K562 (cell line): ENCODE measurements at regions not wholly inside any gene's neighbourhood (a gene's known extent, or its start where the extent isn't known, plus 50 kb on each side); places are given as distances from the start of the nearest gene placed in this dataset.

Experiments used
- ATAC-seq: fragments of 200-7000 bp; cut with Tn5 transposase; 3 replicates; pipeline ENCODE4 v1.9.1; 2020; ENCODE audit warnings: moderate library complexity
- BruUV-seq: library from RNA; stranded (reverse); fragments of 400-500 nt; replicated peaks from 2 replicates; lab custom pipeline; 2021; lab: Mats Ljungman, UMichigan
- CTCF ChIA-PET: fragments of 300-600 bp; formaldehyde crosslinking; extraction: SDS; loops from one replicate; lab custom pipeline; 2021; ENCODE audit warnings: low intra/inter-chr PET ratio; lab: Yijun Ruan, JAX
- POLR2A ChIA-PET: fragments of 300-600, 350-650 bp; sonication (Branson Sonifier 250); formaldehyde crosslinking; extraction: SDS; loops from one replicate; lab custom pipeline; 2021; ENCODE audit warnings: antibody characterized with exemption, inconsistent platforms; lab: Yijun Ruan, JAX
- DNase-seq, 4 experiments: peaks; one replicate each; pipeline versions ENCODE4 v3.0.0 to v3.0.0-alpha.2; 2011 to 2018; ENCODE audit warnings: low spot score in 3 of 4, mixed read lengths in 3 of 4; ENCODE audit errors: extremely low read depth in 1 of 4
- FAIRE-seq: peaks from 2 replicates; lab custom pipeline; 2011; peaks lifted over from hg19 to GRCh38; lab: Jason Lieb, UNC
- H2AFZ ChIP-seq: 2 replicates; pipeline ENCODE4 v1.6.0; 2011; ENCODE audit warnings: low read depth, low read length, control low read depth, inconsistent platforms
- H3K27ac ChIP-seq: fragments of 200-600 bp; 3 replicates; pipeline ENCODE4 v1.8.0; 2011; ENCODE audit warnings: low read depth, mild to moderate bottlenecking, control low read depth, inconsistent platforms, low read length, moderate library complexity, mixed read lengths; ENCODE audit errors: extremely low read depth
- H3K27me3 ChIP-seq, 2 experiments: fragments of 300-600 bp in 1 of 2; 2 replicates in 1 of 2; 3 replicates in 1 of 2; pipeline versions ENCODE4 v1.6.0 to v1.8.0; 2011; ENCODE audit warnings: inconsistent platforms in 2 of 2, low read length in 2 of 2, mild to moderate bottlenecking in 1 of 2, mixed read lengths in 1 of 2, moderate library complexity in 1 of 2; ENCODE audit not compliant: control insufficient read depth in 2 of 2, insufficient read depth in 2 of 2
- H3K36me3 ChIP-seq: fragments of 300-600 bp; 3 replicates; pipeline ENCODE4 v1.8.0; 2011; ENCODE audit warnings: mild to moderate bottlenecking, low read length, inconsistent platforms; ENCODE audit not compliant: control insufficient read depth, insufficient read depth
- H3K4me1 ChIP-seq, 2 experiments: fragments of 200-600 bp in 1 of 2; replicated peaks in 1 of 2; 2 replicates in 1 of 2; 3 replicates in 1 of 2; pipeline versions ENCODE4 v1.5.1 to v1.8.0; 2011; ENCODE audit warnings: inconsistent platforms in 2 of 2, low read length in 2 of 2, mild to moderate bottlenecking in 1 of 2, mixed read lengths in 1 of 2, moderate library complexity in 1 of 2; ENCODE audit not compliant: control insufficient read depth in 2 of 2, insufficient read depth in 2 of 2
- H3K4me2 ChIP-seq: 2 replicates; pipeline ENCODE4 v1.6.1; 2011; ENCODE audit warnings: low read length, control low read depth, inconsistent platforms, mixed read lengths; ENCODE audit not compliant: insufficient read depth
- H3K4me3 ChIP-seq: fragments of 200-600 bp; sonication (generic), shearing (Covaris generic); 2 replicates; pipeline ENCODE4 v1.5.1; 2016; ENCODE audit warnings: control low read depth, inconsistent platforms
- H3K79me2 ChIP-seq: fragments of 200-600 bp; 3 replicates; pipeline ENCODE4 v1.8.0; 2011; ENCODE audit warnings: low read length, inconsistent platforms; ENCODE audit not compliant: control insufficient read depth, insufficient read depth
- H3K9ac ChIP-seq, 2 experiments: 2 replicates each; pipeline versions ENCODE4 v1.6.0 to v1.6.1; 2011; ENCODE audit warnings: low read depth in 2 of 2, low read length in 2 of 2, control low read depth in 1 of 2, inconsistent platforms in 1 of 2, mild to moderate bottlenecking in 1 of 2, mixed read lengths in 1 of 2; ENCODE audit not compliant: insufficient read depth in 1 of 2
- H3K9me1 ChIP-seq: one replicate; pipeline ENCODE4 v1.6.0; 2011; ENCODE audit warnings: inconsistent platforms, mild to moderate bottlenecking, low read length, moderate library complexity; ENCODE audit not compliant: control insufficient read depth, insufficient read depth
- H3K9me3 ChIP-seq: replicated peaks from 2 replicates; pipeline ENCODE4 v1.5.1; 2011; ENCODE audit warnings: low read depth, low read length, inconsistent platforms; ENCODE audit not compliant: control insufficient read depth, insufficient read depth
- H4K20me1 ChIP-seq: replicated peaks from 2 replicates; pipeline ENCODE4 v1.6.1; 2011; ENCODE audit warnings: low read length, inconsistent platforms, mixed read lengths; ENCODE audit not compliant: control insufficient read depth, insufficient read depth
- CEBPG ChIP-seq, 3 experiments: fragments of 200-800 bp in 1 of 3; sonication (Bioruptor generic) in 1 of 3; sonication (generic) in 1 of 3; formaldehyde crosslinking in 1 of 3; IDR thresholded peaks in 2 of 3; conservative IDR thresholded peaks in 1 of 3; 2 replicates each; pipeline versions ENCODE4 v1.6.1 to v1.8.0; 2016 to 2022; ENCODE audit warnings: missing compliant biosample characterization in 2 of 3, missing genetic modification characterization in 2 of 3, mild to moderate bottlenecking in 1 of 3, missing genetic modification reagents in 1 of 3
- REST ChIP-seq, 2 experiments: fragments of 450-650 bp; formaldehyde crosslinking in 1 of 2; IDR thresholded peaks; 2 replicates each; pipeline versions ENCODE4 v1.4.0 to v1.6.1; 2014 to 2020; ENCODE audit warnings: mild to moderate bottlenecking in 2 of 2, borderline replicate concordance in 1 of 2, low read depth in 1 of 2
- ZNF384 ChIP-seq: IDR thresholded peaks from 2 replicates; pipeline ENCODE4 v1.6.1; 2012; ENCODE audit warnings: low read depth, low read length, improper control_type of control experiment
- WGBS: fragments of 100-300 bp; shearing (Covaris generic); methylation state at CpG from one replicate; pipeline ENCODE4 v1.1.6; 2016; ENCODE audit warnings: low coverage, mixed read lengths; ENCODE audit not compliant: insufficient coverage; ENCODE audit errors: missing lambda C conversion rate; 5-methylcytosine and 5-hydroxymethylcytosine counted together
- in situ Hi-C: fragments of 300-500 bp; cut with MboI; formaldehyde crosslinking; loops from 4 replicates; pipeline ENCODE4 v1.15.0; 2018; ENCODE audit warnings: inconsistent platforms, mixed read lengths
- intact Hi-C: fragments of 100-400 bp; cut with micrococcal nuclease; formaldehyde crosslinking; loops from 2 replicates; pipeline ENCODE4 v1.14.2; 2022

GRCh38 chr4:67393699-67394281 lies 151.5 kb downstream of the CENPC start:
- Histone ChIP-seq H3K27ac (no peak overlapping the region), H3K9ac (no peak overlapping the region), H3K27me3 (no peaks in the 10 kb centered on the region), H4K20me1 (no peaks in the 10 kb centered on the region), H3K9me3 (no peaks in the 10 kb centered on the region), H3K4me3 (no peak overlapping the region), H3K79me2 (no peaks in the 10 kb centered on the region), H3K36me3 (no peaks in the 10 kb centered on the region), H3K9me1 (no peaks in the 10 kb centered on the region), H3K4me1 (no peaks in the 10 kb centered on the region), H2AFZ (no peak overlapping the region), H3K4me2 (no peak overlapping the region)
- 0% methylated on average over 1 of the region's 3 CpGs for WGBS
- CTCF ChIA-PET: no interaction called here
- intact Hi-C loops: loop anchor here (5.0 kb wide), 2 partner anchors 66 to 306 kb away; no protein-coding TSS in a partner anchor
- BruUV-seq: no TSS peak
- ATAC-seq (0 out of 3 replicates have a peak, but pooled peaks have one; percentile 46), FAIRE-seq (peak; percentile 84), DNase-seq (peak; percentile 23 to 64 (median 33))
- in situ Hi-C loops: no loop called here
- POLR2A ChIA-PET: no interaction called here
- TF ChIP-seq ZNF384 (peak; percentile 52), CEBPG (CRISPR knock-in tag; IDR thresholded peaks at IDR 0.05) (no peak), CEBPG (tag; conservative IDR thresholded peaks at IDR 0.05 in 1 of 2, IDR thresholded peaks at IDR 0.05 in 1 of 2) (peak in 1 of 2 experiments; percentile 64; a peak in 2 of 4 replicates), REST (IDR thresholded peaks at IDR 0.05; ENCODE audit: borderline replicate concordance) (peak; percentile 50; the same call in 1 of the 2 replicates), REST (CRISPR knock-in tag; IDR thresholded peaks at IDR 0.05; ENCODE audit: low read depth) (no peak)
